GM12891 (cell line): ENCODE measurements at regions not wholly inside any gene's neighbourhood (a gene's known extent, or its start where the extent isn't known, plus 50 kb on each side); places are given as distances from the start of the nearest gene placed in this dataset.

Experiments used
- DNase-seq: peaks from one replicate; pipeline ENCODE4 v3.0.0; 2011; ENCODE audit warnings: low spot score; ENCODE audit not compliant: insufficient read length
- FAIRE-seq: peaks from 2 replicates; lab custom pipeline; 2011; peaks lifted over from hg19 to GRCh38; lab: Jason Lieb, UNC
- PAX5 ChIP-seq: IDR thresholded peaks from 2 replicates; pipeline ENCODE4 v1.6.1; 2011; ENCODE audit warnings: low read length, moderate library complexity, mild to moderate bottlenecking; ENCODE audit not compliant: insufficient read depth, severe bottlenecking
- POLR2A ChIP-seq: IDR thresholded peaks from 2 replicates; pipeline ENCODE4 v1.6.1; 2011; ENCODE audit warnings: low read depth, low read length, control low read depth
- POLR2AphosphoS5 ChIP-seq: IDR thresholded peaks from 2 replicates; pipeline ENCODE4 v1.6.1; 2011; ENCODE audit warnings: low read depth, low read length, control low read depth
- POU2F2 ChIP-seq: IDR thresholded peaks from 2 replicates; pipeline ENCODE4 v1.6.1; 2011; ENCODE audit warnings: low read depth, mild to moderate bottlenecking, control low read depth, low read length, moderate library complexity
- SPI1 ChIP-seq: IDR thresholded peaks from 2 replicates; pipeline ENCODE4 v1.6.1; 2011; ENCODE audit warnings: low read depth, low read length, control low read depth
- TAF1 ChIP-seq: IDR thresholded peaks from 2 replicates; pipeline ENCODE4 v1.6.1; 2011; ENCODE audit warnings: low read depth, low read length, control low read depth

GRCh38 chr16:54373534-54374520, 87.2 kb upstream of the IRX3 start:
- DNase-seq (no peak), FAIRE-seq (no peak)
- TF ChIP-seq SPI1 (no peak), PAX5 (no peak), POLR2AphosphoS5 (no peak)

GRCh38 chr16:54370278-54371040, 83.9 kb upstream of the IRX3 start:
- TF ChIP-seq POLR2AphosphoS5 (no peak), TAF1 (no peak), POLR2A (no peak), POU2F2 (no peak), PAX5 (no peak), SPI1 (no peak)
- no peak for FAIRE-seq
- DNase-seq = no peak

- no peak for FAIRE-seq
- no peak for DNase-seq
- TF ChIP-seq PAX5 (no peak), TAF1 (no peak), POLR2AphosphoS5 (no peak)
These were observed 83.3 kb upstream of the IRX3 start for GRCh38 chr16:54369861-54370260.

- no peak for FAIRE-seq
- TF ChIP-seq SPI1 (no peak), PAX5 (no peak), POLR2AphosphoS5 (no peak), TAF1 (no peak), POU2F2 (no peak), POLR2A (no peak)
- DNase-seq = no peak
These were observed 80.4 kb upstream of the IRX3 start for GRCh38 chr16:54366943-54367342.

GRCh38 chr16:54365990-54366634, 79.5 kb upstream of the IRX3 start:
- no peak for TF ChIP-seq PAX5
- TF ChIP-seq POLR2AphosphoS5 = no peak
- TF ChIP-seq TAF1 = no peak
- no peak for TF ChIP-seq POLR2A
- FAIRE-seq (no peak), DNase-seq (no peak)

- FAIRE-seq = no peak
- no peak for DNase-seq
- TF ChIP-seq SPI1 (no peak), PAX5 (no peak), TAF1 (no peak), POLR2A (no peak), POU2F2 (no peak), POLR2AphosphoS5 (no peak)
These were observed 77.2 kb upstream of the IRX3 start for GRCh38 chr16:54363766-54364165.

GRCh38 chr16:54362591-54363206, 76.1 kb upstream of the IRX3 start:
- TF ChIP-seq PAX5 = no peak
- TF ChIP-seq POLR2A = no peak
- TF ChIP-seq POU2F2 = no peak
- no peak for TF ChIP-seq SPI1
- no peak for TF ChIP-seq TAF1
- TF ChIP-seq POLR2AphosphoS5 = no peak
- FAIRE-seq (no peak), DNase-seq (no peak)

- TF ChIP-seq SPI1 = peak; percentile 38; the same call in 1 of the 2 replicates
- TF ChIP-seq POLR2A = no peak
- TF ChIP-seq POU2F2 = no peak
- FAIRE-seq (no peak), DNase-seq (no peak)
These were observed 74.7 kb upstream of the IRX3 start for GRCh38 chr16:54361246-54361645.

GRCh38 chr16:54360681-54361080, 74.1 kb upstream of the IRX3 start:
- DNase-seq (no peak), FAIRE-seq (no peak)
- TF ChIP-seq POLR2A = no peak

GRCh38 chr16:54359555-54359954, 73.0 kb upstream of the IRX3 start:
- no peak for DNase-seq
- FAIRE-seq = no peak
- TF ChIP-seq SPI1 = no peak
- no peak for TF ChIP-seq PAX5
- TF ChIP-seq POLR2A = no peak
- TF ChIP-seq POLR2AphosphoS5 = no peak
